HG03108 (cell line): ENCODE measurements at regions not wholly inside any gene's neighbourhood (a gene's known extent, or its start where the extent isn't known, plus 50 kb on each side); places are given as distances from the start of the nearest gene placed in this dataset.

ENCODE experiments used
- ATAC-seq: cut with Tn5 transposase; IDR thresholded peaks from one replicate; pipeline ENCODE4 v1.9.1; 2021; ENCODE audit warnings: moderate library complexity; ENCODE audit not compliant: unreplicated experiment

DNA sequence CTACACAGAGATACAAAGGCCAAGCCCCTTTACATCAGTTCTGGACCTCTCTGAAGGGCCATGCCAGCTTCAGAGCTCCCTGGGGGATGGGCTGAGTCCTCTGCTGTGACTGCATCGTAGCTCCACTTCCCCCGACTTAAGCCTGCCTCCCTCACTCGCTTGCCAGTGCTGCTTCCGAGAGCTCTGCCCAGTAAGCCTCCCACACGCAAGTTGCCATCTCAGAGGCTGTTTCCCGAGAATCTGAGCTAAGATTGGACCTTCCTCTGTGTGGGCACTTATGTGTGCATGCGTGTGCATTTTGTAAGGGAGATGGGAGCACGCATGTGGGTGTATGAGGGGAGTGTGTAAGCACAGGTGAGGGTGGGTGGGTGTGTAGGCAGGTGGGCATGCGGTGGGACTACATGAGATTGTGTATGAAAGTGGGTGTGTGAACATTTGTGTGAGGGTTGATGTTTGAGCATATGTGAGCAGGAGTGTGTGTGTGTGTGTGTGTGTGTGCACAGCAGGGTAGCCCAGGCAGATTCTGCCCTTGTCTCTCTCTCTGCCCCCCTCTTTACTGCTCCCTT lies 163.0 kb upstream of the SYT13 start:
- no peak for ATAC-seq

DNA sequence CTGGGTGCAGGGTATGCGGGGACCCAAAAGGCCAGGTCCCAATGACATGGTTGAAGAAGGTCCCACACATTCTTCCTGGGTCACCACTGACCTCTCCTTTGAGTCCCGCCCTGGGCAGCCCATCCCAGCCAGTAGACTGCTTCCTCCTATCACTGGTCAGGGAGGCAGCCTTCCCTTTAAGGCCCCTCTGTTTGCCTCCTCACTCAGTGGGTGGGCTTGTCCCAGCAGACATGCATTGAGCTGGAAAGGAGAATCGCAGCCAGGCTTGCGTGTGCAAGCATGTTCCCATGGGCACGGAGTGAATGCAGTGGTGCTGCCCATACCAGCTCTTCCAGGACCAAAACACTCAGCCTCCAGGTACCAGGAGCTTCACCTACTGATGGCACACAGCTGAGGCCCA lies 162.4 kb upstream of the SYT13 start:
- no peak for ATAC-seq

DNA sequence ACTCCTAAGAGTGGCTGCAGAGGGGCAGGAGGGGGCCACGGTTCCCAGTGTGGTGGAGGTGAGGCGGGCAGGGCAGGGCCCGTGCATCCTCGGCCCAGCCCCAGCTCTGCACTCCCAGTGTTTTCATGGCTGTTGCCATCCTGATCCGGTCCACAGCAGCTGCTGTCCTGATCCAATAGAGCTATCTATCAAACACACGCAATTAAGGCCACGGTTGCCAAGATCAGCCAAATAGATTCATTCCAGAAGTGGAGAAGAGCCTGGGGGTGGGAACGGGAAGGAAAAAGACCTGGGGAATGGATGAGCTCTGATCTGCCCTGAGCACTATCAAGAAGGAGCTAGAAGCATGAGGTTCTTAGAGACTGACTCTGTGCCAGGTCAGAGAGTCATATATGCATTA lies 160.9 kb upstream of the SYT13 start:
- no peak for ATAC-seq

DNA sequence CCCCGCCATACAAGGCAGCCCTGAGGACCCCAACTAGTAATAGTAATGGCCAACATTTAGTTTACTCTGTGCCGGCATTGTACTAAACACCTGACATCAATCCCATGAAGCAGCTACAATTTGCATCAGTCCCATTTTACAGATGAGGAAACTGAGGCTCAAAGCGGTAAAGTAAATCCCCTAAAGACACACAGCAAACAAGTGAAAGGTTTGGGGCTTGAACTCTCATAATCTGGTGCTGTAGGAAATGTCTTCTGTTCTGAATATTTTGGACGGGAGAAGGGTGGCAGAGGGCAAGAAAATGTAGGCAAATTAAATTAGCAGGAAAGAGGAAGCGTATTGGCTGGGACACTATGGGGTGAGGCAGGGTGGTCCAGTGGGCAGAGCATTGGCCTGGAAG lies 160.3 kb upstream of the SYT13 start:
- no peak for ATAC-seq

DNA sequence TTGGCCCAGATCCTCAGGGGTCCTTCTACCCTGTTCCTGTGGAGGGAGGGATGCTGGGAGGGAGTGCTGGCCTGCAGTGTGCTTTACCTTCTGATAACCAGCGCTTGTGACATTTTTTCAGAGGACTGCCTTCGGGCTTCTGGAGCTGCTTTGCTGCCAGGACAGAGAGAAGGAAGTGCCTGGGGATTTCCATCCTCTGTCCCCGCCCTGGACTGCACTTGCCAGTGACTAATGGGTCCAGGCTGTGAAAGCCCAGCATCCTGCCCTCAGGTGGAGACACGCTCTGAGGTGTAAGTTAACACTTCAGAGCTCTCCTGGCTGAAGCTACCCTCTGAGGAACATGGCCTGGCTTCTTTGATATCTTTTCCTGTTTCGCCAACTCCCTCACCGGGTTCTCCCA lies 158.7 kb upstream of the SYT13 start:
- no peak for ATAC-seq

DNA sequence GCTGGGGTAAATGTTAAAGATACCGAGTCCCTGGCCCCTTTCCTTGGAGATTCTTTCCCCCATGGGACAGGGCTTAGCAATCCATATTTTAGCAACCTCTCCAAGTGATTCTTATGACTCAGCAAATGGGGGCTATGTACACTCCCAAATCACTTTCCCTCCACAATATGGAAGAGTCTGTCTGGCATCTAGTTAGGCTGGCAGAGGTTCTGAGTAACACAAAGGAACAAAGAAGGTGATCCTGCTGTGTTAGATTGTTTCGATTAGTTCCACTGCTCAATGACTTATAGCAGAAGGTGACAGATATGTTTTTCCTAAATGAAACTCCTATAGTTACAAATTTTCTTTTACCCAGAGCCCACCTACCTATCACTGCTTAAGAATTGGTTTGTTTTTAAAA lies 154.0 kb upstream of the SYT13 start:
- ATAC-seq = no peak

DNA sequence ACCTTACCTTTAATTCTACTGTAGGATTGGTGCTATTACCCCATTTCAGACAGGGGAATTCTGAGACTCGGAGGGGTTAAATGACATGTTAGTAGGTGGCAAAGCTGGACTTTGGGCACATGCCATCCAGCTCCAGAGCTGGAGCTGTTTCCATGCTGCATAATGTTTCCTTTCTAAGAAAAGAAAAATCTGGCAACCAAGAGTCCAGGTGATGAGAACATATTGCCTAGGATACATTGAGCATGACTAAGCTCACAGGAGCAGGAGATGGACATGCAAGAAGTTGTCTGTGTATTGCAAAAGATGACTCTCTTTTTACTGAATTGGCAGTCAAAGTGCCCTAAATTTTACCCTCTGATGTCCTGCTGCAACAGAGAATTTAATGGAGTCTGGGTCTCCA lies 150.8 kb upstream of the SYT13 start:
- ATAC-seq = no peak

DNA sequence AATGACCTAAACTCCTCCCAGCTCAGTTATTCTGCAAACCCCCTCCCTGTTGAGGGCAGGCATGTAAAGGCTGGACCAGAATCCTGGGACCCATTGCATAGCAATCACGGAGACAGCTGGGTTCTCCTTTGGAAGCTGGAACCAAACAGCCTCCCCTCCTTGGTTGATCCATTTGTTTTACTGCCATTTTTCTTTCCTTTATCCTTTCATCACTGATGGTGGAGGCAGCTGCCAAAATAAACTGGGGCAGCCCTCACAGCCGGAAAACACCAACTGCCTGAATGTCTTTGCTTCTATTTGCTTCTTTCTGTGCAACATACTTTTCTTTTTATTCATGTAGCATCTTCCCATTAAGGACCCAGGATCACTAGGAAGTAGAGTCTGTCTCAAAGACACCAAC lies 150.0 kb upstream of the SYT13 start:
- no peak for ATAC-seq

DNA sequence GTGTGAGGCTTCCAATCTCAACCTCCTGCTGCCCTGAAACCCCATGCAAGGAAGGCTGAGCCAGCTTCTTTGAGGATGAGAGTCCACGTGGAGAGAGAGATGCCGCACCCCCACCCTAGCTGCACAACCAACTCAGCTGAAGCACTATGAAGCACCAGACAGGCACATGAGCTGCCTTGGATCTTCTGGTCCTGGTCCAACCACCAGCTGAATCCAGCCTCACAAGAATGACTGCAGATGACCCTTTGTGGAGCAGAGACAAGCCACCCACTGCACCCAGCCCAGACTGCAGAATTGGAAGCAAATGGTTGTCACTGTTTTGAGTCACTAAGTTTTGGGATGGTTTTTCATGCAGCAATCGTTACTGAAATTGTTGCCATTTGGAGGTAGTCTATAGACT lies 149.6 kb upstream of the SYT13 start:
- no peak for ATAC-seq

DNA sequence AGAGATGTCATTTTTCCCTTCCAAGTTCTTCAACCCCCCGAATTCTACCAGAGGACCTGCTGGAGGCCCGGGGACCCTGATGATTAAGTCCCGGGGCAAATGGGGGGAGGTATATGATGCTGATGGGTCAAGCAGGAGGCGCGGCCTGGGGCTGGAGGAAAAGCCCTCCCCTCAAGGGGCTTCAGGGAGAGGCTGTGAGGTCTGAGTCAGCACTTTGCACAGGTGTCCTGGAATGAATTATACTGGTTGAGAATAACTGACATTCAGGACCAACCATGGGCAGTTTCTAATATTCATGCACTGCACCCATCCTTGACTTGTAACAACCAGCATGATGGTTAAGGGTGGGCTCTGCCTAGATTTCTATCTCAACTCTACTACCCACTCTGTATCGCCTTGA lies 146.8 kb upstream of the SYT13 start:
- ATAC-seq = no peak

DNA sequence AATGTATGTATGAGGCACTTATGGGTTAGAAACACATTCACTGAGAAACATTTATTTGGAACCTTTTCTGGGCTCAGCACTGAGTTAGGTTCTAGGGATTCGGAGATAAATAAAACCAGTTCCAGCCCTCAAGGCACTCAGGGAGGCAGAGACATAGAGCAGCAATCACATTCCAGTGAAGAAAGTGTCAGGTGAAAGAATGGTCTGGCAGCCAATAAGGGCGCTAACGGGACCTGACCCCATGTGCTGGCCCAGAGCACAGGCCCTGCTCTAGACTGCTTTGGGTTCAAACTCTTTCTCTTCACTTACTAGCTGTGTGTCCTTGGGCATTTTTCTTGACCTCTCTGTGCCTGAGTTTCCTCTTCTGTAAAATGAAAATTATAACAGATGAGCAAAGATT lies 146.0 kb upstream of the SYT13 start:
- ATAC-seq = no peak

DNA sequence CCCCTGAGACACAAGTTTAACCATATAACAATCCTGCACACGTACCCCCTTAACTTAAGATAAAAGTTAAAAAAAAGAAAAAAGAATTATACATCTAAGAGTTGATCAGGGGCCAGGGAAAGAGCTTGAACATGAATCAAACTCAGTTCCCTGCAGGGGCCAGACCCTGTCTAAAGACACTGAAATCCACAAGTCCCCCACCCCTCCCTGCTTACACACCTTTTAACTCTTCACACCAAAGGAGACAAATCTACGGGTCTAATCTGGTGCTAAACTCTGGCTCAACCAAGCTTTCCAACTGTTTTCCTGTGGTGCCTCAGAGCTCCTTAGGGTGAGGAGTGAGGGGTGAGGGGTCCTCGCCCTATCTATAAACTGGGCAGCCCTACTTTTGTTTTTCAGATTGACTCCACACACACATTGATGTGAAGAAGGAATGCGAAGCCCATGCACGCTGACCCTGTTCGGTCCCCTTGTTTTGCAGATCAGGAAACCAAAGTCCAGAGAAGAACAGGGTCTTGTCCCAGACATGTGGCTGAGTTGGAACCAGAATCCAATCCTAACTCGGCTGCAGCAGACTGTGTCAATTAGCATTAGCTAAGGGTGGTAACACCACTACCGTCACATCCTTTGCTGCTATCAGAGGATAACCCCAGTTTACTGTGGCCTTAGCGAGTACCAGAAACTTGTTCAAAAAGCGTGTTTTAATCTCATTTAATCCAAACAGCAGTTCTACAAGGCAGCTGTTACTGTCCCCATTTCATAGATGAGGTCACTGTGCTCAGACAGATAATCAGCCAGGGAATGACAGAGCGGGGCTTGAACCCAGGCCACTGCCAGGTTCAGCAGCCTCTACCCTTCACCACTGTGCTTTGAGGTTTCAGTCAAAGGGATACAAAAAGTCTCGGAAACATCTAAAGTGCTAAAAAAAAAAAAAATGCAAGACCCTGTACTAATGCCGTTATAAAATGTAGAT lies 145.2 kb upstream of the SYT13 start:
- ATAC-seq = no peak

DNA sequence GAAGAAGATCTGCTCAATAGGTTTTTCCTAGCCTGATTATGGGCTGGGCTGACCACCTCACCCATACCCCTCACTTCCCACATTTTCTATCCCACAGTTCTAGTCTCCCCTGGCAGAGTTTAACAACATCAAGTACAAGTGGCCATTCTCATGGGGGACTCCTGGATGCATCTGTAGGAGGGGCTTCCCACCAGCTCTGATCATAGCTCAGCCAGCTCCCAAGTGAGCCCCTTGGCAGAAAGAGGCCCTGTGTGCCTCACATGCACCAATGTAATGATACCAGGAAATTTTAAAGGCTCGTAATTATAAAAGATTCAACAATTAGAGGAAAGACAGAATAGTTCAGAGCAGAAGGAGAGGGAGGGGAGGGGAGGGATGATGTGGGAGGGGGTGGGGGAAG lies 144.2 kb upstream of the SYT13 start:
- no peak for ATAC-seq

DNA sequence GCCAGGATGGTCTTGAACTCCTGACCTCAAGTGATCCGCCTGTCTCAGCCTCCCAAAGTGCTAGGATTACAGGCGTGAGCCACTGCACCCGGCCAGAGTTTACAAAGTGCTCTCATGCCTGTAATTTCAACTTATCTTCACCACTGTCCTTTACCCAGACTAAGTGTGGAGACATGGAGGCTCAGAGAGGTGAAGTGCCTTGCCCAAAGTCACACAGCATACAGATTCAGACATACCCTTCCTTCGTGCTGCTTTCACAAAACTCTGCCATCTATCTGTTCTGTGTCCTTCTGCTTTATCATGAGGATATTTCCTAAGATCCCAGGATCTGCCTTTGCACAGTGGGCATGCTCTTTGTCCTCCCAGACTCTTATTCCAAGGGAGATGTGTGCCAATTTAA lies 143.6 kb upstream of the SYT13 start:
- ATAC-seq = no peak

DNA sequence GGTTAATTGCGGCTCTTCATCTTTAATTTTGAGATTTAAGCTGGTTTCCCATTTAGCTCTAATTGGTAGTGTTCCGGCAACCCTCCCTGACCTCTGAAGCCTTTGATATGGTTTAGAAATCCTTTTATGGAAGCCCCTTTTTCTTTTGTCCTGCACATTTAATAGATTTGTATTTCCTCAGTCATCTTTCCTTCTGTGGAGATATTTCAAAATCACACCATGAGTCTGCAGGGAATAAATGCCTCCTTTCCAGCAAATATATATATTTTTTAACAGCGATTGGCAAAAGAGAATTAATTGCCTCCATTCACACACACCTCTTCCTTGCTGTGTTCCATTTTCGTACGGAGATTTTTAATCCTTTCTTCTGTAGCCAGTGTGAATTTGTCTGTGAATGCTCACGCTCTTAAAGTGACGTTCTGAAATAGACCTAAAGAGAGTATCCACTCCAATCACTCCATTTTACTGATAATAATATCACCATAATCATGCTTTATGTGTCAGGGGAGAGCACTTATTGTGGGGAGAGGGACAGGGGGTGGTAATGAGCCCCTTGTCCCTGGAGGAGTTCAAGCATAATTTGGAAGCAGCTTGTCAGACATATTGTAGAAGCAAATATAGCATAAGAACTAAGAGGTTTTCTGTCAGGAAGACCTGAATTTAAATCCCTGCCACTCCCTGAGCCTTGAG lies 142.5 kb upstream of the SYT13 start:
- ATAC-seq = no peak

DNA sequence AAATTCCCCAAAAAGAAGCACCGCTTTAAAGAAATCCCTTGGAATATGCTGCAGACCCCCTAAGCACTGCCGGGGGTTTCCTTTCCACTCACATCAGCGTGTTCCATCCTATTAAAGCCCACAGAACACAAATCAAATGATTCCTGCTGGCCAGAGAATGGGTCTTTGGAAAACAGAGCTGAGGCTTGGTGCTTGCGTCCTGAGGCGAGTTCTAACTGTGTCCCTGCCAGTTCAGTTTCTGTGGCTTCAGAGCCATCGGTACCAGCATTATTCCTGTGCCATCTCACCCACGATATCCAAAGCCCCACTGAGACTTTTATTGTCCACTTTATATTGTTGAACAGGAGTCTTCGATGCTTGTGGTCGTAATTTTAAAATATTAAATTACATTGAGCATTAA lies 142.0 kb upstream of the SYT13 start:
- ATAC-seq = no peak

DNA sequence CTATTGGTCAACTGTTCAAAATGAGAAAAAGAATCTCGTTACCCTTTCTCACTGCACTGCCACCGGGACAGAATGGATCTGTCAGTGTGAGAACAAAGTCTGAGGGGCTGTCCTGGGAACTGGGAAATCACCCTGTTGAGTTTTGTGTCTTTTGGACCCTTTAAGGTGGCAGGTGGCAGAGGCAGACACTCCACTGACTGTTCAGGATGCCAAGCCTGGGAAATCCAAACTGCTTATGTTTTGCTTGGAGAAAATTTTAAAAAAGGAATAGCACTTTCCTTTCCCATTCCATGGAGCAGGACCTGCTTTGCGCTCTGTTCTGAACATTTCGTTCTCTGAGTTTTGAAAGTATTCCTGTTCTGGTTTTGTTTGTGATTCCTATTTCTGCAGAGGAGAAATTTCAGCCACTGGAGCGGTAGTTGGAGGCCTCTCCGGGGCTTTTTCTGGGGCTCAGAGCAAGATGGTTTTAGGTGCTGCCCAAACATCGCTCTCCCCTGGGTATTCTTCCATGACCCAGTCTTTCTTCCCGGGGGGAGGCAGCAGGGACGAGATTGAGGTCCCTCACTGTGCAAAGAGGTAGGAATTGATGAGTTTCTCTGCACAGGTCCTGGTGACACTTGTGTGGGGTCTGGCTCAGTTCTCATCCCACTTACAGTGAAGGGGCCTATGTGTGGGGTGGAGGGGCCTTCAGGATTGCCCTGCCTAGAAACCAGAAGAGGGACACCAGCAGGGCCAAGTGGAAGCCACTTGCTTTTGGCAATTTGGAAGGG lies 138.5 kb upstream of the SYT13 start:
- ATAC-seq = no peak

DNA sequence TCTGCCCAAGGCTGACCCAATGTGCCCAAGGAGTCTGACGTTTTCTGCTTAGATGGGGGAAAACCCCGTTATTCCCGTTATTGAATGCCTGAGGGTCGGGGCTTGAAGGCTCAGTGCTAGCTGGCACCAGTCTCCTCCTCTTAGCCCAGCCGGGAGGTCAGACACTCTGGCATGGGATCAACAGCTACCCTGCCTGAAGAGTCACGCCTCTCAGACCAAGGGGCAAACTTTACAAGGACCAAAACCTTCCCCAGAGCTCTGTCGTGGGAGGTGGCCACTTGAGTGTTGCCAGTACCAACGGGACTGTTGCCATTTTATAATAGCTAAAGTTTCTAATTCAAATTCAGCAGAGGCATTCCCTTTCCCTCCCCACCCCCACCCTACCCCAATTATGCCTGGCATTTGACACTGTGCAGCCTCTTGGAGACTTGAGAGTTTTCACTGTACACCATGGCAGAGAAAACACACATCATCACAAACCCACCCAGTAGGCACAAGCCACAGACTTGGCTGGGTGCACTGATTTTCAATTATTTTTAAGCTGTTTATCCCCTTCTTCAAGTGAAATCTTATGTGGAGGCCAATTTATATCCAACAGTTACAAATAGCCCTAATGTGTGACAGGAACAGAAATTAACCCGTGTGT lies 137.5 kb upstream of the SYT13 start:
- ATAC-seq = no peak

DNA sequence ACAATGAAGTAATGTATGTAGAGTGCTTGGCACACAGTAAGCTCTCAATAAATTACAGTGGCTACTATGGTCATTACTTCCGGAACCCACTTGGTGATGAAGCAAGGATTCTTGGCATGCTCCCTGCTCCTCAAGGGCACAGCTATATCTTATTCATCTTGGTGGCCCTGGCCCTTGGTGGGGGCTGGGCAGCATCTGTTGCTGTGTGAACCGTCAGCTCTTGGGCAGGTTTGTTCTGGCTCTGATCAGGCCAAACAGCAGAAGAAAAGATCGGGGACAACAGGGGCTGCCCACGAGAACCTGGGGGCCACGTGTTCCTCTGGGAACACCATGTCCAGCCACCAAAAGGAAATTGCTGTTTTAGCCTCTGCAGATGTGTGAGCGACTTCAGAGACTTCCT lies 136.9 kb upstream of the SYT13 start:
- ATAC-seq = no peak

DNA sequence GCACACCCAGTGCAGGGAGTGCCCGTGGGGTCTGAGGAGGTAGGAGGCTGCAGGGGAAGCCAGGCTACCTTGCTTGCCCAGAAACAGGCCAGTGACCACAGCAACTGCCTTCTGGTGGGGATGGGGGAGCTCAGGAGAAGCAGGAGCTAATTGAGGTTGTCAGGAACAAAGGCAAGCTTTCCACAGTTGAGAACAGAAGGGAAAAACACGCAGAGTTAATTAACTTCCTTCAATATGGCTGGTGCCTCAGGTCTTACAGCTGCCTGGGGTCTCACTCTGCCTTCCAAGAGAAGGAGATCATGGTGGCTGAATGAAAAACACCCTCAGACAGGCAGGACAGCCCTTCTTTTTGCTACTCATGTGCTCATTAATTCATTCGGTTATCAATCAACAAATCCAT lies 127.9 kb upstream of the SYT13 start:
- ATAC-seq = no peak
